Neuron (in vitro differentiated cells): ENCODE measurements at regions not wholly inside any gene's neighbourhood (a gene's known extent, or its start where the extent isn't known, plus 50 kb on each side); places are given as distances from the start of the nearest gene placed in this dataset.

Source experiments
- H2AFZ ChIP-seq: one replicate; pipeline ENCODE4 v1.6.1; 2013; ENCODE audit warnings: low read depth, mild to moderate bottlenecking, inconsistent platforms, low read length, moderate library complexity
- H3K27me3 ChIP-seq: one replicate; pipeline ENCODE4 v1.6.1; 2013; ENCODE audit warnings: low read length; ENCODE audit not compliant: insufficient read depth
- H3K36me3 ChIP-seq: one replicate; pipeline ENCODE4 v1.6.1; 2013; ENCODE audit warnings: low read length; ENCODE audit not compliant: insufficient read depth
- H3K4me1 ChIP-seq: one replicate; pipeline ENCODE4 v1.6.1; 2013; ENCODE audit warnings: low read length; ENCODE audit not compliant: insufficient read depth
- H3K4me3 ChIP-seq: 2 replicates; pipeline ENCODE4 v1.5.1; 2013; ENCODE audit warnings: mild to moderate bottlenecking, low read length, moderate library complexity
- H3K9me3 ChIP-seq: one replicate; pipeline ENCODE4 v1.6.1; 2013; ENCODE audit warnings: low read length

- Histone ChIP-seq H3K4me1 (peaks cover 18% of the 10 kb centered on the region), H2AFZ (no peak overlapping the region), H3K36me3 (no peaks in the 10 kb centered on the region), H3K9me3 (no peaks in the 10 kb centered on the region), H3K4me3 (no peak overlapping the region), H3K27me3 (no peaks in the 10 kb centered on the region)
These were observed 111.7 kb upstream of the GPC1 start for GRCh38 chr2:240323601-240324291.

- no peaks in the 10 kb centered on the region for H3K27me3 ChIP-seq
- no peak overlapping the region for H2AFZ ChIP-seq
- H3K36me3 ChIP-seq = no peaks in the 10 kb centered on the region
- peaks cover 15% of the 10 kb centered on the region for H3K4me1 ChIP-seq
- H3K4me3 ChIP-seq = no peak overlapping the region
- H3K9me3 ChIP-seq = peaks cover 2% of the 10 kb centered on the region
These were observed 111.0 kb upstream of the GPC1 start for GRCh38 chr2:240324312-240325015.

- Histone ChIP-seq H3K4me3 (no peak overlapping the region), H3K27me3 (no peaks in the 10 kb centered on the region), H3K4me1 (peaks cover 6% of the 10 kb centered on the region), H3K9me3 (peaks cover 2% of the 10 kb centered on the region), H2AFZ (no peak overlapping the region), H3K36me3 (no peaks in the 10 kb centered on the region)
These were observed 110.2 kb upstream of the GPC1 start for GRCh38 chr2:240325016-240326007.

GRCh38 chr2:240326246-240326645 lies 109.2 kb upstream of the GPC1 start:
- H3K4me1 ChIP-seq = no peaks in the 10 kb centered on the region
- no peaks in the 10 kb centered on the region for H3K36me3 ChIP-seq
- H3K27me3 ChIP-seq = no peaks in the 10 kb centered on the region
- peaks cover 2% of the 10 kb centered on the region for H3K9me3 ChIP-seq
- H2AFZ ChIP-seq = no peak overlapping the region
- H3K4me3 ChIP-seq = no peak overlapping the region

- H3K27me3 ChIP-seq = no peaks in the 10 kb centered on the region
- H3K4me1 ChIP-seq = no peaks in the 10 kb centered on the region
- H3K4me3 ChIP-seq = no peak overlapping the region
- H2AFZ ChIP-seq = no peak overlapping the region
- H3K9me3 ChIP-seq = peaks cover 2% of the 10 kb centered on the region
- H3K36me3 ChIP-seq = no peaks in the 10 kb centered on the region
These were observed 108.6 kb upstream of the GPC1 start for GRCh38 chr2:240326886-240327285.

GRCh38 chr2:240327566-240327965 lies 107.9 kb upstream of the GPC1 start:
- H2AFZ ChIP-seq = no peak overlapping the region
- no peak overlapping the region for H3K4me3 ChIP-seq
- H3K9me3 ChIP-seq = peaks cover 2% of the 10 kb centered on the region
- H3K4me1 ChIP-seq = no peaks in the 10 kb centered on the region
- no peaks in the 10 kb centered on the region for H3K36me3 ChIP-seq
- no peaks in the 10 kb centered on the region for H3K27me3 ChIP-seq

- Histone ChIP-seq H3K36me3 (no peaks in the 10 kb centered on the region), H3K27me3 (no peaks in the 10 kb centered on the region), H3K4me1 (no peaks in the 10 kb centered on the region), H2AFZ (no peak overlapping the region), H3K4me3 (no peak overlapping the region), H3K9me3 (peaks cover 2% of the 10 kb centered on the region)
These were observed 106.9 kb upstream of the GPC1 start for GRCh38 chr2:240328526-240328925.

- Histone ChIP-seq H3K4me1 (no peaks in the 10 kb centered on the region), H3K4me3 (no peak overlapping the region), H2AFZ (no peak overlapping the region), H3K36me3 (no peaks in the 10 kb centered on the region), H3K27me3 (no peaks in the 10 kb centered on the region), H3K9me3 (peaks cover 2% of the 10 kb centered on the region)
These were observed 106.3 kb upstream of the GPC1 start for GRCh38 chr2:240329116-240329665.

- Histone ChIP-seq H3K9me3 (peaks cover 2% of the 10 kb centered on the region), H2AFZ (no peak overlapping the region), H3K27me3 (no peaks in the 10 kb centered on the region), H3K4me1 (no peaks in the 10 kb centered on the region), H3K36me3 (no peaks in the 10 kb centered on the region), H3K4me3 (no peak overlapping the region)
These were observed 105.7 kb upstream of the GPC1 start for GRCh38 chr2:240329778-240330177.

- no peaks in the 10 kb centered on the region for H3K27me3 ChIP-seq
- no peaks in the 10 kb centered on the region for H3K4me1 ChIP-seq
- H3K9me3 ChIP-seq = peaks cover 2% of the 10 kb centered on the region
- H3K4me3 ChIP-seq = no peak overlapping the region
- no peak overlapping the region for H2AFZ ChIP-seq
- no peaks in the 10 kb centered on the region for H3K36me3 ChIP-seq
These were observed 101.5 kb upstream of the GPC1 start for GRCh38 chr2:240333985-240334384.

- no peak overlapping the region for H2AFZ ChIP-seq
- no peaks in the 10 kb centered on the region for H3K9me3 ChIP-seq
These were observed 100.4 kb upstream of the GPC1 start for GRCh38 chr2:240335061-240335460.

GRCh38 chr2:240336820-240337427 lies 98.5 kb upstream of the GPC1 start:
- Histone ChIP-seq H3K36me3 (no peaks in the 10 kb centered on the region), H3K9me3 (no peaks in the 10 kb centered on the region), H3K4me1 (no peaks in the 10 kb centered on the region), H2AFZ (no peak overlapping the region), H3K4me3 (no peak overlapping the region), H3K27me3 (no peaks in the 10 kb centered on the region)

More at GRCh38 chr2:240335061-240335460, 100.4 kb upstream of the GPC1 start:
- Histone ChIP-seq H3K4me1 (no peaks in the 10 kb centered on the region), H3K36me3 (no peaks in the 10 kb centered on the region), H3K27me3 (no peaks in the 10 kb centered on the region), H3K4me3 (no peak overlapping the region)
